ENCODE measurements at regions not wholly inside any gene's neighbourhood (a gene's known extent, or its start where the extent isn't known, plus 50 kb on each side); places are given as distances from the start of the nearest gene placed in this dataset.
A peak's percentile ranks its signal among the peaks of the same experiment; 100 is the strongest.
"Not testable (repeated sequence)": the region's sequence is repeated elsewhere in the genome, so short reads cannot be mapped to it uniquely, and the experiment has no call there.

DNA sequence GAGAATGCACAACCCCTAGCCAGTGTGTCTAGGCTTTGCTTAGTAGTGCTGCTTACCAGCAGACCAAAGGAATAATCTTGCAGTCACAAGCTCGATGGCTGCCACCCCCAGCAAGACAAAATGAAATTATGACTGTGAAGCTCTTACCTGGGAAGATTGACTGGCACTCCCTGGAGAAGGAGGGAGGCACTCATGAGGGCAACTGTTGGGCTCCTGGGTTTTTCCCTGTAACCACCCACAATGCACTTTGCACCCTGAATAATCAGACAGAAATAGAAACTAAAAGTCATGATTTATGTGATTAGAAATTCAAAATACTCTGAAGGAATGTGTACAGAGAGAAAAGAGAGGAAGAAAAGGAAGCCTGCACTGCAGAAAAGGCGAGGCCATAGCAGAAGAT is 144.3 kb upstream of the DGKB start:
- no peak for DNase-seq

DNA sequence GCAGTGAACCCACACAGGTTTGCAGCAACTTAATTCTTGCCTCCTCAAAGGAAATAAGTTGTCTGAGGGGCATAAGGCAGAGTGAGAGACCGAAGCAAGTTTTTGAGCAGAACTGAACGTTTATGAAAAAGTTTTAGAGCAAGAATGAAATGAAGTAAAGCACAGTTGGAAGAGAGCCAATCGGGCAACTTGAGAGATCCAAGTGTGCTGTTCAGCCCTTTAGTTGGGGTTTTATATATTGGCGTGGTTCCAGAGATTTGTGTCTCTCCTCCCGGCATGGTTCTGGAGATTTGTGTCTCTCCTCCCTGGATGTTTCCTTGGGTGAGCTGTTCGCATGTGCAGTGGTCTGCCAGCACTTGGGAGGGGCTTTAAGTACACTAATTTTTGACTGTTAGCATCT is 141.4 kb upstream of the DGKB start:
- DNase-seq = no peak

DNA sequence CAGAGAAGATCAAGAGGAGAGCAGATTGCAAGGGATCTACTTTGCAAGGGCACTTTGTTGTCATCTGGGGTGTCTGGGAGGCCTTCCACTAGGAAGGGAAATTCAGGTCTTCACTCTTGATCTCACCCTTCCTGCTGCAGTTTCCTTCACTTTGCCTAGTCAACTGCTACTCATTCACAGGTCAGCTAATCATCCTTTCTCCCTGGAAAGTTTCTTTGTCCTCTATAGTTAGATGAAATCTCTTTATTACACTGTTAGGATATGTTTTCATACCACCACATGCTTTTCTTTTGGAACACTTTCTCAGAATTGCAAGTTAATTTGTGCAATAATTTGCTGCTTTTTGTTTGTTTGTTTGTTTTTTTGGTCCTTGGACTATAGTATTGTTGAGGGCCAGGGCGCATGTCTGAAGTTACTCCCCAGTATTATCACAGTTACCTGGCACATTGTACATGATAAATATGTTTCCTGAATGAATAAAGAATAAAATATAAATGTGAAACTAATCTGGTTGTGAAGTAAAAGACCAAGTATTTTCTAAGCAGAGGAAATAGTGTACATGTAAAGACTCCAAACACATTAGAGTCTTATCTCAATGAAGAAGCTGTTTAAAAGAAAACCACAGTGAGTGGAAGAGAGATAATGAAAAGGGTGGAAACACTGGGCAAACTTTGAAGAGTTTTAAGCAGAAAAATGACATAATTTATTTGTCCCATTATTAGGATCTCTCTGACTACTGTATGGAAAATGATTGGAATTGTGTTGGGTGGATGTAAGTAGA is 139.9 kb upstream of the DGKB start:
- no peak for DNase-seq

DNA sequence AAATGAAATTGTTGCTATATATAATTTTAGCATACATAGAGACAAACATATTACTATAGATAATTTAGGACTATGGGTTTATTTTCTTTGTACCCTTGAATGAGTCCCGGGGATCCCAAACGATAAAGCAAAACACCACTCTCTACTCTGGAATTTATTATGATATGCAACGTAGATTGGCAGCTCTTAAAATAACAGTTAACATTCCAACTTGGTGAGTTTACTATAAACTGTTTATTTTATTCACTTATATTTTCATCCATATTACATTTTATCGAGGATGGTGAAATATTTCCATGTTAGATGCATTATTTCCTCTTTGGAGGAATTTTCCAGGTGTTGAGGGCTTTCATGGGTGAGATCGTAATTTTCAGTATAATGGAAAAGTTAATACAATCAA is 138.7 kb upstream of the DGKB start:
- DNase-seq = no peak

DNA sequence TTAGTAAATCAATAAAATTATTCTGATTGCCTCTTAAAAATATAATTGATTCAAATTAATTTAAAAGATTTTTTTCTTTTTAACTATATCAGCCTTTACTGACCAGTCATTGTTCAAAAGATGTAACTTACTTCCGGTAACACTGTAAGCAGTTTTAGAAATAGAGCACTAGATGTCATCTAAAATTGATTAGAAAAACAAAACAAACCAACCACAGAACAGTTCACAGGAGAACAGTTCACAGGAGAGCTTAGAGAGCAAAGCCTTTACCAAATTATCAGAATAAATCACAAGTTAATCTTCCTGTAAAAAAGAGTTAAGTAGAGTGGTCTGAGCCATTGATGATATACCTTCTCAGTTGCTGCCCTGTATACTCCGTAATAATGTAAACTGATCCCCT is 133.3 kb upstream of the DGKB start:
- no peak for DNase-seq

DNA sequence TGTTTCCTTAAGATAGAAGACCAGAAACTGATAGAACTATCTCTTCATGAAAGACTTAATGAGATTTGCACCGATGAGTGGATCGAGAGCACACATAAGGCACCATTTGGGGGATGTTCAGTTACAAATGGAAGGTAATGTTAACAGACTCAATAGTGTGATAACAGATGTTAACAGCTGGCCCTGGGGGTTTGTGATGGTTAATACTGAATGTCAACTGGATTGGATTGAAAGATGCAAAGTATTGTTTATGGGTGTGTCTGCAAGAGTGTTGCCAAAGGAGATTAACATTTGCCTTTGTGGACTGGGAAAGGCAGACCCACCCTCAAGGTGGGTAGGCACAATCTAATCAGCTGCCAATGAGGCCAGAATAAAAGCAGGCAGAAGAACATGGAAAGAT is 130.5 kb upstream of the DGKB start:
- DNase-seq = no peak

DNA sequence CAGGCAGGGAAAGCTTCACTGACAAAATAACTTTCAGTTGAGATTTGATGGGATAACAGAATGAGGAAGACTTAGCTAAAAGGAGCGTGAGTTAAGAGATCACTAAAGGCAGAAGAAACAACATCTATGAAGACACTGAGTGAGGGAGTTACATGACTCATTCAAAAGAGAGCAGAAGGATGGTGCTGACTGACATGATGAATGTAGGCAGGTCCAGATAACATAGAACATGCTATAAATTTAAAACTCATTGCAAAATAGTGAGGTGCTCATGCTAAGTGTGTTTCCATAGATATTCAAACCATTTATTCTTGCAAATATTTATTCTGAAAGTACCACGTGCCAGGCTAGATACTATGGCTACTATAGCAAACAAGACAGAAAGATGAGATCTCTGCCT is 116.4 kb upstream of the DGKB start:
- no peak for DNase-seq

DNA sequence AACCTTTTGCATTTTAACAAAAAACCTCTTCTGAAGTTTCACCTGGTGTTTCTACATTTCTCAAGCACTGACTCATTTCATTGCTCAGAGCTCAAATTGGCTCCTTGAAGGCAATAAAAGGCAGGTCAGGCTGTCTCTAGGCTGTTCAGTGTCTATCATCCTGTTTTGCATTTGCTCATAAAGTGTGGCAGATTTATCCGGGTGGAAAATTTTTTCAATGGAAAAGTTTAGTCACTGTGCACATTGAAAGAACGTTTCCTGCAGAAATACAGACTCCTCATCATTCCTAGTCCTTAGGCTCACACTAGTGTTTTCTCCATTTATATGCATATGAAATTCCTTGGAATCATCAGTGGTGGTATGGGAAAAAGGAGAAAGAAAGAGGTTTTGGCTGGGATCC is 114.2 kb upstream of the DGKB start:
- no peak for DNase-seq

DNA sequence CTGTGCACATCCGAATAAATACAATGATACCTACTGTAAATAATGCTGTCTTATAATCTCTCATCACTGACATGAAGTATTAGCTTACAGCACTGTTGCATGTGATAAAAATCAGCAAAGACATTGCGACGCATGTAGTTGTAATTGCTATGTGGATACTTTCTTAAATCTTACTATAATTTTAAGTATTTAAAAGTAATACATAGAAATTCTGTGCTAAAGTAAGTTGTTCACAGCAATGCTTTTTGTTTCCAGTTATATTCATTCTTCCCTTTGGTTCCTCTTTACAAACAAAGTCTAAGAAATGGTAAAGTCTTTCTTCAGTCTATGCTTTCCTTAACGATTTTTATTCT is 113.7 kb upstream of the DGKB start:
- no peak for DNase-seq

DNA sequence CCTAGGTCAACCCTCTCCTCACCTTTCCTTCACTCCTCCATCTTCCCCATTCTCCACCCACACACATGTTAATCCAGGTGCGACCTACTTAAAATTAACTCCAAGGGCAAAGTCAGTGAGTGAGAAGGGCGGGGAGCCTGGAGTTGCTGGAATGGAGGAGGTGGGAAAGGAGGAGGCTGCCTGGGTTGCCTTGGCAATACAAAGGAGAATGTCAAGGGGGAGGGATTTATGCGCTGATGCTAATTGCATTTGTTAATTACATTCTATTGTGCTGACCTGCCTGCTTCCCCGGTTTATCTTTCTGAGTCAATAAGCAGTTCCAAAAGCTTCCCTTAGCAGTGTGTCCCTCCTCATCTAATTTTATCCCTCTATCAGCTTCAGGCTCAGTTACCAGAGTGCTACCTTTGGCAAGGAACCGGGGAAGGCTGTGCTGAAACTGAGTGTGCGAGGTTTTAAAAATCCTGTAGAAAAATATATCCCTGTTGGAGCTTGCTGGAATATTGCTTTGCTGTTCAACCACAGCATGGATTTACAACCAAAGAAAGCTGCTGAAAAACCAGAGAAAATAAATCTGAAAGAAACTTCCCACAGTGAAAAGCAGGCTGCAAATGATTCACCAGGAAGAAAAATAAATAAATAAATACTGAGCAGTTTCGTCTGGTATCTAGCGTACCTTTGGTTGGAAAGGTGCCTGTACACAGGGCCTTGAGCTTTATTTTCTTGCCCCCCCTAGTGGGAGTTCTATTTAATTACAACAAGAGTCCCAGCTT is 113.2 kb upstream of the DGKB start:
- DNase-seq = peak; percentile 46

DNA sequence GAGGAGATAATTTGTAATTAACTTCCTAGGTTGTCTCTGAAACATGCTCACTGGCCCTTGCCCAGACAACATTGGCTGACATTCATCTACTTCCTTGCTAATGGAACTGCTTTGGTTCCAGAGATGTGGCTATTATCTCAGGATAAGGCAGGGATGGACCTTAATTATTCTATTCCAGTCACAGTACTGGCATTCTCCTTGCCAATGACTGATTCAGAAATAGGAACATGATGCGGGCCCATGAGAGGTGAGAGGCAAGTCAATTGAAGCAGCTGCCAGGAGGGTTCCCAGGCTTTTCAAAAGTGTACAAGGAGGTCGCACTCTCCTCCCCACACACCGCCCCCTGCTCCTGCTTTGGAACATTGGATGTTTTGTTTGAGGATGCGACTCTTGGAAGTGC is 109.6 kb upstream of the DGKB start:
- DNase-seq = no peak

DNA sequence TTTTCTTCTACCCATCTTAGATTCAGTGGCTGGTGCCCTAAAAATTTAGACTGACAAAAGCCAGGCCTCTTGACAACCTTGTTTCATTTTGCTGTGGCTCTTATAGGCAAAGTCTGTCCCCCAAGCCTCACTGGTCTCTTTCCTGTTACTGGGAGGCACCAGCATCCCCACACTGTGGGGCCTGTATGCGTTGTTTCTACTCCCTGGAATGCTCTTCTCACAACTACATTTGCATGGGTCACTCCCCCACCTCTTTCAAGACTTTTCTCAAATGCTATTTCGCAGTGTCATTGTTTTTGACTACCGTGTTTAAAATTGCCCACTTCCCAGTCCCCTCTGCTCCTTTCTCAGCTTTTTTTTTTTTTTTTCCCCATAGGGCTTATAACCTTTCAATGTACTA is 108.7 kb upstream of the DGKB start:
- DNase-seq = no peak

DNA sequence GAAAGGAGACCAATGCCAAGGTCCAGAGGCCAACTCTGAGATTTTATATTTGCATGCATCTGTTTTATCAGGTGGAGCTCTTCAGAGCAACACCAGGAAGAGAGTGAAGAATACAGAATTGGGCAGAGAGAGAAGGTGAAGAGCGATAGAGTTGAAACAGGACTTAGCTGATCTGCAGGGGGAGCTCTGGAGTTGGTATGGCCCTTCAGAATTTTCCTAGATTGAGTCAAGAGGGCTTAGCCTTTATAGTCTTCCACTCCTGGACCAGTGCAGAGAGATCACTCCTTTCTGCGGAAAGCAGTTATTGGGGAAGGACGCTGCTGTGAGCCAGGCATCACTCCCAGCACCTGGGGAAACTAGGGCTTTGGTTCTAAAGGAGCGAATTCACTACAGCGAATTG is 105.0 kb upstream of the DGKB start:
- no peak for DNase-seq

DNA sequence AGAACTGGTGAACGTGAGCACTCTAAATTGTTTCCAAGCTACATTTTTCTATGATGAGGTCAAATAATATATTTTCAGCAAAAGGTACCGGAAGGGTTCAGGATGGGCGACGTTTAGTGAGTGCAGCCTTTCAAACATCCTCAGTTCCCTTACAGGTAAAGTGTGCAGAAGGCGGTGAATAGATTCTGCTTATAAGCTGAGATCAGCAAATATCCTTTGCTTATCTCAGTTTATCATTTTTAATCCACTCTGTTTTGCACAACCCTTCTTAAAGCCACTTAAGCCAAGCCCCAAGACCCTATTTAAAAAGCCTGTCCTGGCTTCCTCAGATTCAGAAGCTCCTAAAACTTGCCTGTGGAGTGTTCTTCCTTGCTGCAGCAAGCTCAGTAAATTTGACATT is 103.1 kb upstream of the DGKB start:
- no peak for DNase-seq

DNA sequence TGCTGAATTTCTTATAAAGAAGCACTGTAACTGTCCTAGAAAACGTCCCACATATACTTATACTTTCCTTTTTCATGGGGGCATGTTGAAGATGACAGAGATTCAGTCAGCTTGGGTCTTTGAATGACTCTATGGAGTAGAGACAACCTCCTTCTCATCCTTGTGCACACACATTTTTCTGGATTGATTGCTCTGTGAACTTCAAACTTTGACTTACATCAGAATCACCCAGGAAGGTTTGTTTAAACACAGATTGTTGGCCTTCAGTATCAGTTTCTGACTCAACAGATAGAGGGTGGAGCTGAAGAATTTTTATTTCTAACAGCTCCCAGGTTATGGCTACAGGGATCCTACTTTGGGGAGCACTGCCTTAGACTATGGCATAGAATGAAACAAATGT is 97.6 kb upstream of the DGKB start:
- no peak for DNase-seq

DNA sequence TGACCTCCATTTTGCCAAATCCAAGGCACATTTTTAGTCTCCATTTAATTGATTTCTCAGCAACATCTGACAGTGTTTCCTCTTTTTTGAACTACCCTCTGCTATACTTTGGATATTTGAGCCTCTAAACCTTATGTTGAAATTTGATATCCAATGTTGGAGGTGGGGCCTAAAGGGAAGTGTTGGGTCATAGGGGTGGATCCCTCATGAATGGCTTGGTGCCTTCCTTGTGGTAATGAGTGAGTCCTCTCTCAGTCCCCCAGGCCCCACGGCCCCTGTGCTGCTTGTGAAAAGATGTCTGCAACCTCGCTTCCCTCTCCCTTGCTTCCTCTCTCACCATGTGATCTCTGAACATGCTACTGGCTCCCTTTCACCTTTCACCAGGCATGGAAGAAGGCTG is 96.8 kb upstream of the DGKB start:
- no peak for DNase-seq

DNA sequence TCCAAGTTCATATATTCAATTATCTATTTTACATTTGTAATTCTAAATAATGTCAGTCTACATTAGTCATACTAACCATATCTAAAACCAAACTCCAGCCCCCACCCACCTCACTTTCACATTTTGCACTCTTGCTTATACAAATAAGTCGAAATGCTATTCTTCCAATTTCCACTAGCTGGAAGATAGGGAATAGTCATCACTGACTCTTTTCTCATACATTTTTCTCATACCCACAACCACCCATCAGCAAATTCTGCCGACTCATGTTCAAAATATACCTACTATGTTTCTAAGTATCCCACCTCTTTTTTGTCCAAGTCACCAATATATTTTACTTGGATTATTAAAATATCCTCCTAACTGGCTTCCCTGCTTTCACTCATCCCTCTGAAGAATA is 93.2 kb upstream of the DGKB start:
- DNase-seq = no peak

DNA sequence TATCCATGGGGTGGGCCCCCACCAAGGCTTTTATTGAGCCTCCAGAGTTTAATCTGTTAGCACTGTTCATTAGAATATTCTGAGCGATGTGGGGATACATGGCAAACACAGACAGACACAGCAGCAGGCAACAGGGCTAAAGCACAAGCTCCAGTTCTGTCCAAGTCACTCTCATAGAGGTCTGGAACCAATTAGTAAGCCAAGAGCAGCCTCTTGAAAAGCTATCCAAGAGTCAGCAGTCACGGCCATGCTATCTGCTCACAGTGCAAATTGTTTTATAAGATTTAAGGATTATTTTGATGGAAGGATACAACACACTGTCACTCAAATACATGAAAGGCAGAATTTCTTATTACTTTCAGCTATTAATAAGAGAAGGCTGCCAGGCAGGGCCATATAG is 86.4 kb upstream of the DGKB start:
- no peak for DNase-seq

DNA sequence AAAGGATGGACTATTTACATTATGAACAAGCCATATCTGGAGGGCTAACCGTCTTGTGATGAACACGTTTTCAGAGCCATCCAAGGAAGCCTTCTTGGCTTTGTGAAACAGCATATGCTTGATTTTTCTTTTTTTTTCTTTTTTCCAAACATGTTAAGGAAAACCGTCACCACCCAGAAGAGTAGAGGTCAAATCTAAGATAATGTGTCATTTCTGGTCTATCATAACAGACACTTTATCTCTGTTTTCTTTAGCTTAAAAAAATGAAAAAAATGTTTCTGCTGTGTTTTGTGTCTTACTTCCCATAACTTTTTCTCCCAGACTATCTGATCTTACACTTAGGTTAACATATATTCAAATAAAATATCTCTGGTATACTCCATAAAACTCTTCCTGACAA is 76.1 kb upstream of the DGKB start:
- no peak for DNase-seq

DNA sequence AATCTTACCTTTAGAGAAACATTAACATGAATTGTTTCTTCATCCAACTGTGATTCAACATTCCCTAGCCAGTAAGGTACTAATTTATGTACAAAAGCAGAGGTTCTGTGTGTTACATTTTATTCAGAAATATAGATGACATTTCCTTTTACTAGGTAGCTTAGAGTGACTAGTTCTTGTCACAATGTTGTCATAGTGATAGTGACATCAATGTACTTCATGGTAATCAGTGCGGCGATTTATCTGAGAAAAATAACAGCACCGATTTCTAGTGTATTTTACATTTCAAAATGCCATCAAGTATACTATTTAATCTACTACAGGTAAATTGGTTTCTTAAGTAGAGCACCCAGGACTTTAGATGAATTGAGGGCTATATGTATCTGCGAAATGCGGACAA is 72.1 kb upstream of the DGKB start:
- no peak for DNase-seq

DNA sequence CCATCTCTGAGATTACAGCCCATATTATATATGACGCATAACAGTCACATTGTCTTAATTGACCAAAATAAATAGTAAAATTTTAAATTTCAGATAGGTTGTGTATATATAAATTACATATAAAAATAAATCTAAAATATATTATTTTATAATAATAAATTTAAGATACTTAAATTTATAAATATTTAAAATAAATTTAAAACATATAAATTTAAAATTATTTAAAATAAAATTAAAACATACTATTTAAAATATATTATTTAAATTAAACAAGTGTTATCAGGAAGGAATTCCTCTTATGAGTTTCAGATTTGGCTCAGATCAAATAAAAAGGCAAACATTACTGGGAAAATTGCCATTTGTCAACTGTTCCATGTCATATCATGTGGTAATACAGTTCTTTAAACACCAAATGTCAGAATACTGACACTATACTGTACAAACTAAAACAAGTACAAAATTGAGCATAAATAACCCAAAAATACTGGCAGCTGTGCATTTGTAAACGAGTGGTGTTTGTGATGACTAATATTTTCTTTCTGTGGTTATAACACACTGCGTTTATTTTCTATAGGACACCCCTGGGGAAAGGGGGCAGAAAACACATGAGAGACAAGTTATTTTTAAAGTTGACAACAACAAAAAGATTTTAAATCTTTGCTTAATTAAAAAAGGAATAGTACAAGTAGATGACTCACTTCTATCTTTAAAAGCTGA is 71.3 kb upstream of the DGKB start:
- DNase-seq = no peak

DNA sequence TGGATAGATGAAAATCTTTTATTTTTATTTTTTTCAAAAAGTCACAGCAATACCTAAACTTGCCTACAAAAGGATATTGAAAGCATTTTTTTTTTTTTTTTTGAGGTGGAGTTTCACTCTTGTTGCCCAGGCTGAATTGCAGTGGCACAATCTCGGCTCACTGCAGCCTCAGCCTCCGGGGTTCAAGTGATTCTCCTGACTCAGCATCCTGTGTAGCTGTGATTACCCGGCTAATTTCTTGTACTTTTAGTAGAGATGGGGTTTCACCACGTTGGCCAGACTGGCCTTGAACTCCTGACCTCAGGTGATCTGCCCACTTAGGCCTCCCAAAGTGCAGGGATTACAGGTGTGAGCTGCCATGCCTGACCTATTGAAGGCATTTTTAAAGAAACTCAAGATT is 69.1 kb upstream of the DGKB start:
- DNase-seq = not testable (repeated sequence)

DNA sequence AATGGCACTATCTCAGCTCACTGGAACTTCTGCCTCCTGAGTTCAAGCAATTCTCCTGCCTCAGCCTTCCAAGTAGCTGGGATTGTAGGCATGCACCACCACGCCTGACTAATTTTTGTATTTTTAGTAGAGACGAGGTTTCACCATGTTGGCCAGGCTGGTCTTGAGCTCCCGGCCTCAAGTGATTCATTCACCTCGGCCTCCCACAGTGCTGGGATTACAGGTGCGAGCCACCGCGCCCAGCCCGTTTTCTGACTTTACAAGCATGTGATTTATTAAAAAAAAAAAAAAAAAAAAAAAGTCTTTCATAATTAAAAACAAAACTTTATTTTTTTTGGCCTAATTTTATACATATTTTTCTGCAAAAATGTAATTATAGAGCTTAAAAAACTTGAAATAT is 64.8 kb upstream of the DGKB start:
- not testable (repeated sequence) for DNase-seq

DNA sequence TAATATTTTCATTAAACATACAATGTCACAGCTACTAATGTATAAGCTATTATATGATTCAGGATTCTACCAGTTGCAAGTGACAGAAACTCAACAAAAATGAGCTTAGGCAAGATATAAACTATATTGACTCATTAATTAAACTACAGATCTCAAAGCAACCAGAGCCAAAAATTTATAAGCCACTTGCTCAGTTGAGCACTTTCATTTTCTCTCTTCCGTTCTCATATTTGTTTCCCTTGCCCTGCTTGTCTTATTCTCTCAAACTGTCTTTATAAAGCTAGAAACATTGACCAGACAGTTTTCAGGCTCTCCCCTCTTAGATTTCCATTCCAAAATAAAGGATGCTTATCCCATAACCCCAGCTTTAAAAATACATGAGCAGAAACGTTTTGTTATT is 60.2 kb upstream of the DGKB start:
- no peak for DNase-seq
